ENCODE measurements at regions not wholly inside any gene's neighbourhood (a gene's known extent, or its start where the extent isn't known, plus 50 kb on each side); places are given as distances from the start of the nearest gene placed in this dataset.

GRCh38 chr3:162525771-162526170 is 1029.2 kb downstream of the OTOL1 start:
- H3K4me1 Mint-ChIP-seq (ENCODE audit: low read depth, unreplicated experiment): peaks cover 8% of the 10 kb centered on the region
- H4K20me1 ChIP-seq (ENCODE audit: insufficient read depth, low read length): no peaks in the 10 kb centered on the region
- H3K4me3 ChIP-seq (ENCODE audit: insufficient read depth, low read depth, low read length): no peak overlapping the region
- H3K9me3 Mint-ChIP-seq (ENCODE audit: unreplicated experiment): no peaks in the 10 kb centered on the region
- H3K4me1 ChIP-seq (ENCODE audit: insufficient read depth, low read length): peaks cover 5% of the 10 kb centered on the region
- TF ChIP-seq CTCF (IDR thresholded peaks at IDR 0.05; ENCODE audit: insufficient read depth, low read depth, low read length): no peak
- no peak for TF ChIP-seq EZH2 (IDR thresholded peaks at IDR 0.05; ENCODE audit: insufficient read depth, low read length)
- H3K79me2 ChIP-seq (ENCODE audit: insufficient read depth, low read length): no peaks in the 10 kb centered on the region
- no peak overlapping the region for H3K27ac Mint-ChIP-seq (ENCODE audit: unreplicated experiment)
- H3K9ac ChIP-seq (ENCODE audit: low read length): no peak overlapping the region
- no peaks in the 10 kb centered on the region for H3K36me3 ChIP-seq (ENCODE audit: insufficient read depth, low read length)
- no peaks in the 10 kb centered on the region for H3K9me3 ChIP-seq (ENCODE audit: insufficient read depth, low read depth, low read length)
- no peak overlapping the region for H3K27ac ChIP-seq (ENCODE audit: low read depth, low read length)
- DNase-seq (ENCODE audit: low read depth) (no peak), FAIRE-seq (no peak)
- H2AFZ ChIP-seq (ENCODE audit: low read depth, low read length): no peak overlapping the region
- no peak overlapping the region for H3K4me2 ChIP-seq (ENCODE audit: low read length)
- H3K36me3 Mint-ChIP-seq (ENCODE audit: low read depth, unreplicated experiment): no peaks in the 10 kb centered on the region
- no peaks in the 10 kb centered on the region for H3K27me3 Mint-ChIP-seq (ENCODE audit: low read depth, unreplicated experiment)
- H3K27me3 ChIP-seq (ENCODE audit: insufficient read depth, low read length): no peaks in the 10 kb centered on the region
- no peak overlapping the region for H3K4me3 Mint-ChIP-seq (ENCODE audit: unreplicated experiment)

GRCh38 chr3:162534431-162534830 is 1037.8 kb downstream of the OTOL1 start:
- Histone ChIP-seq H3K4me2 (ENCODE audit: low read length) (no peak overlapping the region), H3K36me3 (ENCODE audit: insufficient read depth, low read length) (no peaks in the 10 kb centered on the region), H4K20me1 (ENCODE audit: insufficient read depth, low read length) (no peaks in the 10 kb centered on the region), H3K27me3 (ENCODE audit: insufficient read depth, low read length) (no peaks in the 10 kb centered on the region), H3K9me3 (ENCODE audit: insufficient read depth, low read depth, low read length) (no peaks in the 10 kb centered on the region), H3K4me3 (ENCODE audit: insufficient read depth, low read depth, low read length) (no peak overlapping the region), H3K9ac (ENCODE audit: low read length) (no peak overlapping the region), H3K79me2 (ENCODE audit: insufficient read depth, low read length) (no peaks in the 10 kb centered on the region), H3K27ac (ENCODE audit: low read depth, low read length) (no peak overlapping the region), H3K4me1 (ENCODE audit: insufficient read depth, low read length) (no peaks in the 10 kb centered on the region), H2AFZ (ENCODE audit: low read depth, low read length) (no peak overlapping the region)
- no peak for DNase-seq (ENCODE audit: low read depth)
- H3K27ac Mint-ChIP-seq (ENCODE audit: unreplicated experiment): no peak overlapping the region
- H3K4me3 Mint-ChIP-seq (ENCODE audit: unreplicated experiment): no peak overlapping the region
- no peaks in the 10 kb centered on the region for H3K4me1 Mint-ChIP-seq (ENCODE audit: low read depth, unreplicated experiment)
- no peak for FAIRE-seq
- no peaks in the 10 kb centered on the region for H3K27me3 Mint-ChIP-seq (ENCODE audit: low read depth, unreplicated experiment)
- no peaks in the 10 kb centered on the region for H3K9me3 Mint-ChIP-seq (ENCODE audit: unreplicated experiment)
- no peak for TF ChIP-seq EZH2 (IDR thresholded peaks at IDR 0.05; ENCODE audit: insufficient read depth, low read length)
- H3K36me3 Mint-ChIP-seq (ENCODE audit: low read depth, unreplicated experiment): no peaks in the 10 kb centered on the region

GRCh38 chr3:162538491-162538890 is 1041.9 kb downstream of the OTOL1 start:
- no peak overlapping the region for H3K4me3 ChIP-seq (ENCODE audit: insufficient read depth, low read depth, low read length)
- no peak overlapping the region for H3K4me2 ChIP-seq (ENCODE audit: low read length)
- no peaks in the 10 kb centered on the region for H4K20me1 ChIP-seq (ENCODE audit: insufficient read depth, low read length)
- no peaks in the 10 kb centered on the region for H3K9me3 ChIP-seq (ENCODE audit: insufficient read depth, low read depth, low read length)
- no peak overlapping the region for H3K9ac ChIP-seq (ENCODE audit: low read length)
- Mint-ChIP-seq H3K36me3 (ENCODE audit: low read depth, unreplicated experiment) (no peaks in the 10 kb centered on the region), H3K4me1 (ENCODE audit: low read depth, unreplicated experiment) (no peaks in the 10 kb centered on the region), H3K9me3 (ENCODE audit: unreplicated experiment) (no peaks in the 10 kb centered on the region), H3K4me3 (ENCODE audit: unreplicated experiment) (no peak overlapping the region), H3K27ac (ENCODE audit: unreplicated experiment) (no peak overlapping the region), H3K27me3 (ENCODE audit: low read depth, unreplicated experiment) (no peaks in the 10 kb centered on the region)
- no peaks in the 10 kb centered on the region for H3K4me1 ChIP-seq (ENCODE audit: insufficient read depth, low read length)
- H2AFZ ChIP-seq (ENCODE audit: low read depth, low read length): no peak overlapping the region
- H3K27me3 ChIP-seq (ENCODE audit: insufficient read depth, low read length): no peaks in the 10 kb centered on the region
- no peak for TF ChIP-seq EZH2 (IDR thresholded peaks at IDR 0.05; ENCODE audit: insufficient read depth, low read length)
- no peak for TF ChIP-seq CTCF (IDR thresholded peaks at IDR 0.05; ENCODE audit: insufficient read depth, low read depth, low read length)
- no peaks in the 10 kb centered on the region for H3K36me3 ChIP-seq (ENCODE audit: insufficient read depth, low read length)
- H3K27ac ChIP-seq (ENCODE audit: low read depth, low read length): no peak overlapping the region
- H3K79me2 ChIP-seq (ENCODE audit: insufficient read depth, low read length): no peaks in the 10 kb centered on the region
- DNase-seq (ENCODE audit: low read depth): no peak
- FAIRE-seq: no peak
